ENCODE measurements at regions not wholly inside any gene's neighbourhood (a gene's known extent, or its start where the extent isn't known, plus 50 kb on each side); places are given as distances from the start of the nearest gene placed in this dataset.

DNA sequence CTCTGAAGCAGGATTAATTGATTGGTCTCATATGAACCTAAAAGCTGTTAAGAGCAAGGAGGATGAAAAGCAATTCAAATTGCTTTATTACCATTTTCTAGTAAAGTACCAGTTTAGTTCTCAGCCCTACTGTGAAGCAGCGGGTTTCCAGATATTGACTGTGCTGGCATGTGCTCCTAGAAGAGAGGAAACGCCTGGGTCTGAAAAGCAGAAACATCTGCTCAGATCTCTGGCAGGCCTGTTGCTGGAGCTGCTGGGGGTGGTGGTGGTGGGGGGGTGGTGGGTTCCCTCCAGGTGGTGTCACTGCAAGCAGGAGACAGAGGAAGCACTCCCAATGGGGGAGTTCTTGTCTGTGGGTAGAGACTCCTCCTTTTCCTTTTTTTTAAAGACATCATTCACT, 105.5 kb upstream of the ZNF462 start:
- FAIRE-seq = no peak
- Histone ChIP-seq H3K4me3 (replicated peaks in 1 of 3; ENCODE audit: insufficient read depth in 1 of 3, low read depth in 1 of 3, low read length in 3 of 3) (no peak overlapping the region), H3K9ac (replicated peaks; ENCODE audit: extremely low read depth, insufficient read depth, low read length) (no peak overlapping the region), H3K9me3 (replicated peaks; ENCODE audit: control insufficient read depth, insufficient read depth, low read length) (no peaks in the 10 kb centered on the region), H3K79me2 (ENCODE audit: control insufficient read depth, insufficient read depth, low read length) (no peaks in the 10 kb centered on the region), H3K9me1 (replicated peaks; ENCODE audit: control insufficient read depth, extremely low read depth, insufficient read depth, low read length) (no peaks in the 10 kb centered on the region), H3K36me3 (ENCODE audit: control insufficient read depth in 2 of 2, extremely low read depth in 1 of 2, insufficient read depth in 2 of 2, low read length in 2 of 2) (no peaks in the 10 kb centered on the region), H3K4me2 (ENCODE audit: insufficient read depth, low read length) (no peak overlapping the region), H3K27me3 (ENCODE audit: control insufficient read depth in 2 of 2, insufficient read depth in 2 of 2, low read length in 2 of 2) (no peaks in the 10 kb centered on the region), H4K20me1 (replicated peaks; ENCODE audit: control insufficient read depth, extremely low read depth, insufficient read depth, low read length) (no peaks in the 10 kb centered on the region), H3K4me1 (ENCODE audit: control insufficient read depth, extremely low read depth, insufficient read depth, low read length) (no peaks in the 10 kb centered on the region), H2AFZ (ENCODE audit: low read depth, low read length) (no peak overlapping the region), H3K27ac (ENCODE audit: insufficient read depth, low read depth, low read length) (no peak overlapping the region)
- ChIA-PET POLR2A (no interaction called here), CTCF (interaction anchor here (1.3 kb wide), 1 partner anchor 9 kb away, joined by 3 read pairs; no protein-coding TSS in a partner anchor)
- intact Hi-C loops (cut with micrococcal nuclease) (no loop called here), dilution Hi-C loops (cut with MboI; ENCODE audit: extremely low pct_ligation_motif_present, low sequenced_read_pairs) (no loop called here)
- TF ChIP-seq POLR2A (IDR thresholded peaks at IDR 0.05; ENCODE audit: low read depth, low read length) (no peak), CTCF (IDR thresholded peaks at IDR 0.05; ENCODE audit: extremely low read depth in 1 of 2, insufficient read depth in 1 of 2, low read depth in 1 of 2, low read length in 2 of 2) (no peak), JUN (IDR thresholded peaks at IDR 0.05; ENCODE audit: borderline replicate concordance, insufficient read depth, insufficient read length, low read depth) (no peak), POLR2AphosphoS5 (IDR thresholded peaks at IDR 0.05; ENCODE audit: insufficient read depth, low read depth, low read length) (no peak), EZH2 (IDR thresholded peaks at IDR 0.05; ENCODE audit: borderline replicate concordance, low read depth, low read length, severe bottlenecking) (no peak), GATA2 (IDR thresholded peaks at IDR 0.05; ENCODE audit: insufficient read depth, insufficient read length, low read depth, low read length) (no peak), MYC (IDR thresholded peaks at IDR 0.05; ENCODE audit: low read depth, low read length) (no peak)
- BruUV-seq (replicated peaks) = no TSS peak
- DNase-seq (ENCODE audit: low read depth, low spot score) = no peak

DNA sequence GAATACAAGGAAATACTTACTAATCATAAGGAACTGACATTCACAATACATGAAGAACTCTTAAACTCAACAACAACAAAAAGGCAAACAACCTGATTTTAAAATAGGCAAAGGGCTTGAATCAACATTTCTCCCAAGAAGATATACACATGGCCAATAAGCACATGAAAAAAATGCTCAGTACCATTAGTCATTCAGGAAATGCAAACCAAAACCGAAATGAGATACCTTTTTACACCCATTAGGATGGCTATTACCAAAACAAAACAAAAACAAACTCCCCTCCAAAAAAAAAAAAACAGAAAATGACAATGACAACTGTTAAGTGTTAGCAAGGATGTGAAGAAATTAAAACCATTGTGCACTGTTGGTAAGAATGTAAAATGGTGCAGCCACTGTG, 104.1 kb upstream of the ZNF462 start:
- ChIA-PET POLR2A (no interaction called here), CTCF (no interaction called here)
- FAIRE-seq (no peak), DNase-seq (ENCODE audit: low read depth, low spot score) (no peak)
- no peaks in the 10 kb centered on the region for H4K20me1 ChIP-seq (replicated peaks; ENCODE audit: control insufficient read depth, extremely low read depth, insufficient read depth, low read length)
- no peak overlapping the region for H3K4me3 ChIP-seq (replicated peaks in 1 of 3; ENCODE audit: insufficient read depth in 1 of 3, low read depth in 1 of 3, low read length in 3 of 3)
- H3K27ac ChIP-seq (ENCODE audit: insufficient read depth, low read depth, low read length) = no peak overlapping the region
- dilution Hi-C loops (cut with MboI; ENCODE audit: extremely low pct_ligation_motif_present, low sequenced_read_pairs) (no loop called here), intact Hi-C loops (cut with micrococcal nuclease) (no loop called here)
- no peaks in the 10 kb centered on the region for H3K4me1 ChIP-seq (ENCODE audit: control insufficient read depth, extremely low read depth, insufficient read depth, low read length)
- H3K9me3 ChIP-seq (replicated peaks; ENCODE audit: control insufficient read depth, insufficient read depth, low read length) = no peaks in the 10 kb centered on the region
- H3K79me2 ChIP-seq (ENCODE audit: control insufficient read depth, insufficient read depth, low read length) = no peaks in the 10 kb centered on the region
- H3K27me3 ChIP-seq (ENCODE audit: control insufficient read depth in 2 of 2, insufficient read depth in 2 of 2, low read length in 2 of 2) = no peaks in the 10 kb centered on the region
- H2AFZ ChIP-seq (ENCODE audit: low read depth, low read length) = no peak overlapping the region
- no TSS peak for BruUV-seq (replicated peaks)
- no peak for TF ChIP-seq CTCF (IDR thresholded peaks at IDR 0.05; ENCODE audit: extremely low read depth in 1 of 2, insufficient read depth in 1 of 2, low read depth in 1 of 2, low read length in 2 of 2)
- TF ChIP-seq GATA2 (IDR thresholded peaks at IDR 0.05; ENCODE audit: insufficient read depth, insufficient read length, low read depth, low read length) = no peak
- H3K9me1 ChIP-seq (replicated peaks; ENCODE audit: control insufficient read depth, extremely low read depth, insufficient read depth, low read length) = no peaks in the 10 kb centered on the region
- H3K4me2 ChIP-seq (ENCODE audit: insufficient read depth, low read length) = no peak overlapping the region
- H3K9ac ChIP-seq (replicated peaks; ENCODE audit: extremely low read depth, insufficient read depth, low read length) = no peak overlapping the region
- no peaks in the 10 kb centered on the region for H3K36me3 ChIP-seq (ENCODE audit: control insufficient read depth in 2 of 2, extremely low read depth in 1 of 2, insufficient read depth in 2 of 2, low read length in 2 of 2)
